Stimulated activated naive CD4-positive, alpha-beta T cell treated with Interleukin-2 at 50 U/mL for 16 hours (primary cell): ENCODE measurements at regions not wholly inside any gene's neighbourhood (a gene's known extent, or its start where the extent isn't known, plus 50 kb on each side); places are given as distances from the start of the nearest gene placed in this dataset.

Experiments used
- DNase-seq: peaks from one replicate; lab custom pipeline; 2025; lab: John Stamatoyannopoulos, UW

GRCh38 chr4:155521382-155521781 is 144.6 kb upstream of the MAP9 start:
- DNase-seq: no peak

- no peak for DNase-seq
Observed at GRCh38 chr4:155515444-155516075, 138.8 kb upstream of the MAP9 start.

- no peak for DNase-seq
Observed at GRCh38 chr4:155514628-155515027, 137.9 kb upstream of the MAP9 start.

- no peak for DNase-seq
Observed at GRCh38 chr4:155512817-155513216, 136.1 kb upstream of the MAP9 start.

- no peak for DNase-seq
Observed at GRCh38 chr4:155512046-155512445, 135.3 kb upstream of the MAP9 start.

GRCh38 chr4:155510771-155511170 is 134.0 kb upstream of the MAP9 start:
- DNase-seq: no peak

GRCh38 chr4:155509555-155509954 is 132.8 kb upstream of the MAP9 start:
- DNase-seq: no peak

GRCh38 chr4:155506745-155507144 is 130.0 kb upstream of the MAP9 start:
- DNase-seq: no peak

GRCh38 chr4:155505321-155505720 is 128.6 kb upstream of the MAP9 start:
- DNase-seq: no peak

- no peak for DNase-seq
Observed at GRCh38 chr4:155497306-155497705, 120.5 kb upstream of the MAP9 start.

- no peak for DNase-seq
Observed at GRCh38 chr4:155496294-155496626, 119.5 kb upstream of the MAP9 start.

- no peak for DNase-seq
Observed at GRCh38 chr4:155495572-155496293, 119.0 kb upstream of the MAP9 start.

GRCh38 chr4:155494037-155494718 is 117.4 kb upstream of the MAP9 start:
- DNase-seq: no peak

GRCh38 chr4:155491336-155492120 is 114.8 kb upstream of the MAP9 start:
- DNase-seq: no peak

- no peak for DNase-seq
Observed at GRCh38 chr4:155489271-155489670, 112.5 kb upstream of the MAP9 start.

- DNase-seq: no peak
Observed at GRCh38 chr4:155488691-155489090, 111.9 kb upstream of the MAP9 start.

GRCh38 chr4:155487210-155487609 is 110.4 kb upstream of the MAP9 start:
- no peak for DNase-seq

- DNase-seq: no peak
Observed at GRCh38 chr4:155481150-155481549, 104.4 kb upstream of the MAP9 start.

- no peak for DNase-seq
Observed at GRCh38 chr4:155479835-155480234, 103.1 kb upstream of the MAP9 start.

GRCh38 chr4:155478336-155478835 is 101.6 kb upstream of the MAP9 start:
- no peak for DNase-seq

GRCh38 chr4:155474758-155475157 is 98.0 kb upstream of the MAP9 start:
- DNase-seq: no peak

GRCh38 chr4:155473420-155474095 is 96.8 kb upstream of the MAP9 start:
- no peak for DNase-seq
